Right renal pelvis (tissue), 4 donors: ENCODE measurements at regions not wholly inside any gene's neighbourhood (a gene's known extent, or its start where the extent isn't known, plus 50 kb on each side); places are given as distances from the start of the nearest gene placed in this dataset.

Source experiments
- DNase-seq, 4 donors: peaks; one replicate each; pipeline ENCODE4 v3.0.0-alpha.2; 2013; ENCODE audit warnings: low read depth in 4 of 4, low spot score in 3 of 4, missing footprints in 1 of 4

DNA sequence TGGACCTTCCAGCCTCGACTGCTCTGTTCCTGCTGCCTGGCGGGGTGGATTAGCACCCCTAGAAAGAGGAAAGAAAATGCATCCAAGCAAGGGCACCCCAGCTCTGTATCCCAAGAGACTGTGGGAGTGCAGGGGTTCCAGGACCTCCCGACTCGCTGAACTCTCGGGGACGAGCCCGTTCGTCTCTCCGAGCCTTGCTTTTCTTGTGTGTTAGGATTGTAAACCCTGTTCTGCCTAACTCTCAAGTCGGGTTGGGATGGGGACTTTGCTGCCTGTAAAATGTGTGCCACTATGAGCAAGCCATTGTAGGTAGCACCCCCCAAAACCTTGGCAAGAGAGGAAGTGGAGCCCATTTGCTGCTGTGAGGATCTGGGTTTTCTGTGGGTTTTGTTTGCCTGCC lies 73.2 kb upstream of the VRK1 start:
- no peak for DNase-seq

GRCh38 chr14:96725232-96725631 lies 72.0 kb upstream of the VRK1 start:
- no peak for DNase-seq

- DNase-seq: no peak
Measured at GRCh38 chr14:96727073-96727472, 70.1 kb upstream of the VRK1 start.

GRCh38 chr14:96727491-96727890 lies 69.7 kb upstream of the VRK1 start:
- no peak for DNase-seq

DNA sequence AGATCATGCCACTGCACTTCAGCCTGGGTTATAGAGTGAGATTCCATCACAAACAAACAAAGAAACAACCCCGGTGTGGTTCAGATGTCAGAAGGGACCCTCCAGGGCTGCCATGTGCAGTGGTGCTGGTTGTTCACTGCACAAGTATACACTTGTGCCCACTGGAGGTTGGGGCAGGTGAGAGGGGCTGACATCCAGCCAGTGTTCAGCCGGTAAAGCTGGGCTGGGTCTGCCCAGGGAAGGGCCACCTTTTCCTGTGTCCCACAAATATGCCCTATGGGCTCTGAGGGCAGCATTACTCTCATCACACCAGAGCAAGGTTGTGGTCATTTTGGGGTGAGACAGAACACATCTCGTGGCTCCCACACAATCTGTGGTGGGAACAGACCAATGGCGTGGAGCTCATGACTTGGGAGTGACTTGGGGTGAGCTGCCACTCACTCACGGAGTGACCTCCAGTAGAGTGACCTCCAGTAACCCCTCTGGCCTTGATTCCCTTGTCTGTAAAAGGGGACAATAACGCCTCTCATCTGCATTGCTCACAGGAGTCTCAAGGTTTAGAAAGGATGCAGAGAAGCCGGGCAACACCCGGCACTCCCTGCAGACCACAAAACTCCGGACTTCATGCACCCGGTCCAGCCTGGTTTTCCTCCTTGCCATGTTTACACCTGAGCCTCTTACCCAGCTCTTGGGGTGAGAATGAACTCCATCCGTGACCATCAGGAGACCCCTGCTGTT lies 69.0 kb upstream of the VRK1 start:
- DNase-seq: no peak

GRCh38 chr14:96729889-96730288 lies 67.3 kb upstream of the VRK1 start:
- DNase-seq: no peak

DNA sequence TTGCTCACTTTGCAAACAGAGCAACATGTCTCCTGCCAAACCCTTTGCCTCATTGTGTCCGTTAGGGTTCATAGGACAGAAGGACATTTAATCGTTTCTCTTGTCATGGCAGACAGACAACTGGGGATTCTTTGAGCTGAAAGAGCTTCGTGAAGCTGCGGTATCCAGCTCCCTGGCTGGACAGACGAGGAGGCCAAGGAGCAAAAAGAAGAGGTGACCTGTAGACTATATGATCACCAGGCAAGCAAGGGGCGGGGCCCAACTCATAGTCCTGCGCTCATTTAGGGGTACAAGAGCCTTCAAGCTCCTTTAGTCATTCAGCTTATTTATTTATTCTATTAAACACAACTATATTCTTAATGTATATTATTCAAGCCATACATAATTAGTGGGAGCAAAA lies 66.8 kb upstream of the VRK1 start:
- DNase-seq: no peak

GRCh38 chr14:96734076-96734622 lies 63.0 kb upstream of the VRK1 start:
- no peak for DNase-seq

DNA sequence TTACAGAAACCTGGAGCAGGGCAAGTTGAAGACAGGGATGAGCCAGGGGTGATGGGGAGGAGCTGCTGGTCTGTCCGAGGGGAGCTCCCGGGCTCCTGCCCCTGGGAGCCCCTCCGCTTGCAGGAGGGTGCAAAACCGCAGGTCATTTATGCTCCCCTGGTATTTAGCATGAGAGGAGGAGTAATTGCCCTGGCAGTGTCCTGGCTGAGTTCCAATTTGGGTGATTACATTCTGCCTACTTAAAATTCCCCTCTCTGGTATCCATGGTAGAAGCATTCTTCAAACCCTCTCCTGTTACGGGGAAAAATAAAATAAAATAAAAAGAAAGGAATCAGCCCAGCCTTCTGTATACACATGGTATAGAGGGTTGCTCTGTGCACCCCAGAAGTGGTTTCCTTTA lies 61.7 kb upstream of the VRK1 start:
- DNase-seq: peak in 1 of 4 donors; percentile 22

GRCh38 chr14:96736439-96736838 lies 60.7 kb upstream of the VRK1 start:
- no peak for DNase-seq

DNA sequence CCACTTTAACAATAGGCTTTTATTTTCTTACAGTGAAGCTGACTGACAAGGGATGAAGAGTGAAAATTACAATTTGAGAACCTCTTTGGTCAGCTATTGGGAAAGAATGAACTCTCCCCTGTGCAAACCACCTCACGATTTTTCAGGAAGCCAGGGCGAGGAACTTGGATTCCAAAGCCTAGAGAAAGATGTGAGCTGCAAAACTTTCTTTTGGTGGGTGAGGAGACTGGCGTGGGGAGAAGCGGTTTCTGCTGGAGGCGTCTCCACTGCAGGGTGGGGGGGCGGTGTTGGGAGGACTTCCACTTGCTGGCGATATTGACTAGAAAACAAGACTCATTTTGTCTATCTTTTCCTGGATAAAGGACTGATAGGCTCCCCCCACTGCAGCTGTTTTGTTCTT lies 59.3 kb upstream of the VRK1 start:
- no peak for DNase-seq

GRCh38 chr14:96739200-96739910 lies 57.8 kb upstream of the VRK1 start:
- no peak for DNase-seq

DNA sequence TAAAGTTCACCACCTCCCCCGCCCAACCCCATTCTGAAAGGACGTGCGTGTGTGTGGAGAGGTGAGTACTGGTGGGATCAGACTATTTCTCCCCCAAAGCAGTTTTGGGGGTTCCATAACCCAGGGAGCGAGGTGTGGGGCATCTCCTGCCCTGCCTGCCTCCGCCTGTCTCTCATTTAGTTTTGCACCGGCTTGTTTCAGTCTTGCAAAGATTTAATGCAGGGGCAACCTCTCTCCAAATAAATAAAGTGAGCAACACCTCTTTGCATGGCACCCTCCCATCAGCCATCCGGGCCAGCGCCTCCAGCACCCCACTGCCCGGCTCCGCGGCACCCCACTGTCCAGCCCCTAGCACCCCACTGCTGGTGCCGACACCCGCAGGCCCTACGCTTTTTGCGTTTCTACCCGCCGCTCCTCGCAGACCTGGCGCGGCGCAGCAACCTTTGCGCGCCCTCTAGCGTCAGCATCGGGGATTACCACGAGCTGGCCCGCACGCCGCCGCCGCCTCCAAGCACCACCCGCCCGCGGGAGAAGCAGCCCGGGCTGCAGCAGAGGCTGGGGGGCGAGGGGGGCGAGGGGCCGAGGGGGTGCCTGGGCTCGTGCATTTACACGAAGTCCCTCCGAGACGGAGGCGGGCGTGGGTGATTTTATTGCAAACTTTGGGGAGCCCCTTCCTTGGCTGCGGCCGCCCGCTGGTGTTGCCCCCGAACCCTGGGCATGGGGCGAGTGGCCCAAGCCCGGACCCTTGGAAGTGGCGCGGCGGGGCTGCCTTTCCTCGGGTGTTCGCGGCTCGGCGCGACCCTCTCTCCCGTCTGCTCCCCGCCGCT lies 55.8 kb upstream of the VRK1 start:
- DNase-seq: peak in 1 of 4 donors; percentile 68

- DNase-seq: no peak
Measured at GRCh38 chr14:96744262-96744661, 52.9 kb upstream of the VRK1 start.

DNA sequence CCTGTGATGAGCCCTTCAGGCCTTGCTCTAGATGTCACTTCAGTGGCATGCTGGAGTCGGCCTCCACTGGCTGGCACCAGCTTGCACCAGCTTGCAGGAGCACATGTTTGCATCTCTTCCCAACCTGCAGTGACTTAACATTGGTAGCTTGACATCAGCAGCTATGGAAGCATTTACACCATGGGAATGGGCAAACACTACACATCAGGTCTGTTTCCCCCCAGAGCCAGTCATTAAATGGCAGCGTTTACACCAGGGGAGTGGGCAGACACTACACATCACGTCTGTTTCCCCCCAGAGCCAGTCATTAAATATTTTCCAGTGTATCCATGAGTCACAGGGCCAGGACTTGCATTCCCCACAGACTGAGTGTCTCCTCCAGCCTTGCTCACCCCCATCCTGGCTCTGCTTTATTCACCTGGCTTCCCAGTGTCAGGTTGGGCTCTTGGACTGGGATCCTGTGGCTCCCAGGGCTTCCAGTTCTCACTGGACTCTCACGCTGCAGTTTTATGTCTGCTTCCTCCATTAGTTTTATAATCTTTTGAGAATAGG lies 51.6 kb upstream of the VRK1 start:
- DNase-seq: no peak

DNA sequence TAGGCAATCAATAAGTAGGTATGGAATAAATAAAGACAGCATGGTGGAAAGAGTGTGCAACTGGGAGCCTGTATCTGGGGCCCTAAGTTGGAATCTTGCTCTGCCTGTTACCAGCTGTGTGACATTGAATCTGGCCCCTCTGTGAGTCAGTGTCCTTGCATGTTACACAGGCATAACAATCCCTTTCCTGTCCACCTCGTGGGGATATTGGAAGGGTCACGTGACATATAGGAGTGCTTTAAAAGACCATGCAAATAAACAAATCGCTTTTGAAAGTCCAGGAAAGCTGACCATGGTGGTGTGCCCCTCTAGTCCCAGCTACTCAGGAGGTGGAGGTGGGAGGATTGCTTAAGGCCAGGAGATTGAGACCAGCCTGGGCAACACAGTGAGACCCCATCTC lies 51.1 kb upstream of the VRK1 start:
- no peak for DNase-seq

GRCh38 chr14:96747006-96747405 lies 50.2 kb upstream of the VRK1 start:
- DNase-seq: no peak
